ENCODE measurements at regions not wholly inside any gene's neighbourhood (a gene's known extent, or its start where the extent isn't known, plus 50 kb on each side); places are given as distances from the start of the nearest gene placed in this dataset.
"Not testable (repeated sequence)": the region's sequence is repeated elsewhere in the genome, so short reads cannot be mapped to it uniquely, and the experiment has no call there.

DNA sequence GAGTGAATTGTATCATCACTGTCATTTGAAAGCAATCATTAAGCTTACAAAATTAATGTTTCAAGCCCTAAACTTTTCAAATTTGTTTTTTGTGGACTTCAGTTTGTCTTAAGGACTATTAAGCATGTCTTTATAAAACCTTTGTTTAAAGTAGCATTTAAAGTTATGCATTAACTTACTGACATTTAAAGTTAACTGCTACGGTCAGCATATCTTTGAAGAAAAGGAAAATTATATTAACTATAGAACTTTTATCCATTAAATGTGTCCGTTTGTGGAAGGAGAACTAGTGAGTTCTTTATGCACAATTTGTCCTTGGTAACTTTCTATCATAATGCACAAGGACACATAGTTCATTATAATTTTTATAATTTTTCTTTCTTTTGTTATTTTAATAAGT lies 103.4 kb downstream of the FANCF start:
- H3K4me3 ChIP-seq (ENCODE audit: low read length), result no peak overlapping the region
- no peak for DNase-seq (ENCODE audit: low read depth)
- TF ChIP-seq, protein P1, sequence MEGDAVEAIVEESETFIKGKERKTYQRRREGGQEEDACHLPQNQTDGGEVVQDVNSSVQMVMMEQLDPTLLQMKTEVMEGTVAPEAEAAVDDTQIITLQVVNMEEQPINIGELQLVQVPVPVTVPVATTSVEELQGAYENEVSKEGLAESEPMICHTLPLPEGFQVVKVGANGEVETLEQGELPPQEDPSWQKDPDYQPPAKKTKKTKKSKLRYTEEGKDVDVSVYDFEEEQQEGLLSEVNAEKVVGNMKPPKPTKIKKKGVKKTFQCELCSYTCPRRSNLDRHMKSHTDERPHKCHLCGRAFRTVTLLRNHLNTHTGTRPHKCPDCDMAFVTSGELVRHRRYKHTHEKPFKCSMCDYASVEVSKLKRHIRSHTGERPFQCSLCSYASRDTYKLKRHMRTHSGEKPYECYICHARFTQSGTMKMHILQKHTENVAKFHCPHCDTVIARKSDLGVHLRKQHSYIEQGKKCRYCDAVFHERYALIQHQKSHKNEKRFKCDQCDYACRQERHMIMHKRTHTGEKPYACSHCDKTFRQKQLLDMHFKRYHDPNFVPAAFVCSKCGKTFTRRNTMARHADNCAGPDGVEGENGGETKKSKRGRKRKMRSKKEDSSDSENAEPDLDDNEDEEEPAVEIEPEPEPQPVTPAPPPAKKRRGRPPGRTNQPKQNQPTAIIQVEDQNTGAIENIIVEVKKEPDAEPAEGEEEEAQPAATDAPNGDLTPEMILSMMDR (conservative IDR thresholded peaks at IDR 0.05; ENCODE audit: low read length), result no peak

DNA sequence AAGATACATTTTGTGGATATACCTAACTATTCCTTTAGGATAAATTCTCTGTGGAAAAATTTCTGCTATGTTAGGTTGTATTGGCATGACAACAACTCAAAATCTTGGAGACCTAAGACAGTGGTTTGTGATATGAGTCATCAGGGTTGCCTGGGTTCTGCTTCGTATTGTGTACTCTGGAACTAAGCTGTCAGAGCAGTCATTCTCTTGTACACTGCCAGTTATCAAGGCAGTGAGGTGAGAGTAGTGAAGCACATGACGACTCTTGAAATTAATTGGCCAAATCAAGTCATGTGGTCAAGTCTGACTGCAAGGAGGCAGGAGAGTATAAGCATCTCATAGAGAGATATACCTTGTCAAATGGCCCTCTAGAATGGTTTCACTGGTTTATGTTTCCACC lies 104.4 kb downstream of the FANCF start:
- no peak overlapping the region for H3K4me3 ChIP-seq (ENCODE audit: low read length)
- TF ChIP-seq, protein P1 (conservative IDR thresholded peaks at IDR 0.05; ENCODE audit: low read length), result no peak
- peak; percentile 60 for DNase-seq (ENCODE audit: low read depth)

DNA sequence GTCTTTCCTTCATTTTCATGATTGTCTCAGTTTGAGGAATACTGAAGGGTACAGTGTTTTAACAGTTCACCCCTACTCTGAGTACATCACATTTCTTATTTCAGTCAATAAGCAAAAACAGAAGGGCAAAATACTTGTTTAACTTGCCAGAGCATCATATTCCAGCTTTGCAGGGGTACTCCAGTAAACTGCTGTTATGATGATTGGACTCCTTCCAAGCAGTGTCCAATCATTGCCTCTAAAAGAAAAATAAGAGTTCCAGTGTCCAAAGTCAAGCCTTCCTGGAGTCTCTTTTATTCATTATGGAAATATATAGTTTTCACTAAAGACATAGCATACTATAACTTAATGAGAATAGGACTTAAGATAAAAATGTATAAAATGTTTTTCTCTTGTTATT lies 105.1 kb downstream of the FANCF start:
- no peak overlapping the region for H3K4me3 ChIP-seq (ENCODE audit: low read length)
- no peak for DNase-seq (ENCODE audit: low read depth)
- TF ChIP-seq, protein P1 (conservative IDR thresholded peaks at IDR 0.05; ENCODE audit: low read length), result no peak

- H3K4me3 ChIP-seq (ENCODE audit: low read length); DNase-seq (ENCODE audit: low read depth): not testable (repeated sequence)
Observed at GRCh38 chr11:22518344-22518743, 107.3 kb downstream of the FANCF start.

- no peak for DNase-seq (ENCODE audit: low read depth)
- H3K4me3 ChIP-seq (ENCODE audit: low read length), result no peak overlapping the region
- TF ChIP-seq, protein P1 (conservative IDR thresholded peaks at IDR 0.05; ENCODE audit: low read length), result no peak
Observed at GRCh38 chr11:22516111-22516510, 109.5 kb downstream of the FANCF start.

DNA sequence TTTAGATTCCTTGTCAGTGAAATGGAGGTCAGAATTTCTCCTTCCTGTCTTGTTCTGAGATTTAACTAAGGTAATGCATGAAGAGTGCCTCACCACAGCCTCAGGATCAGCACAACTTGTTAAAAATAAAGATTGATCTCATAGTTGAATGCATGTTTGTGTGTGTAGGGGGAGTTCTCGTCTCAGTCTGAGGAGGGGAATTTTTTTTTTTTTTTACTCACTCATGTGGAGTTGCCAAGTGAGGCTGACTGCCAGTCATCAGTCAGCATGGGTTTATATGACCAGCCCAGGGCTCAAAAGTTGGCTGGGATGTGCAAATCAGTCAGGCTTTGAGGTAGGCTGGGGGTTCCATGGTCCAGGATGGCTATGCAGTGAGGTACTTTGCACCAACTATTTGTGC lies 113.2 kb downstream of the FANCF start:
- TF ChIP-seq, protein P1 (conservative IDR thresholded peaks at IDR 0.05; ENCODE audit: low read length), result no peak
- no peak for DNase-seq (ENCODE audit: low read depth)
- H3K4me3 ChIP-seq (ENCODE audit: low read length), result no peak overlapping the region

DNA sequence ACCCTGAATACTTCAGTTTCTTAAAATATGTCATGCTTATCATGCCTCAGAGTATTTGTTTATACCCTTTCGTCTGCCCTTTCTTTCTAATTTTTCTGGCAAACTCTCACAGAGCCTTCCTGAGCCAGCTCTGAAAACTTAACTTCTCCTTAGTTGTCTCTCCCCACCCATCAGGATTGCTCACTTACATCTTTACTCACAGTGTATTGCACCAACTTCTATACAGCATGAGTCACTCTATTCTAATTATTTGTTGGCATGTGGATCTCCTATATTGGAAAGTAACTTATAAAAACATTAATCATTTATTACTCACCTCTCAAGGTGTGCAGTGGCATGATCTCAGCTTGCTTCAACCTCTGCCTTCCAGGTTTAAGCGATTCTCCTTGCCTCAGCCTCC lies 114.9 kb downstream of the FANCF start:
- peak; percentile 24 for DNase-seq (ENCODE audit: low read depth)
- H3K4me3 ChIP-seq (ENCODE audit: low read length), result no peak overlapping the region
- TF ChIP-seq, protein P1 (conservative IDR thresholded peaks at IDR 0.05; ENCODE audit: low read length), result no peak

- TF ChIP-seq, protein P1 (conservative IDR thresholded peaks at IDR 0.05; ENCODE audit: low read length), result no peak
- H3K4me3 ChIP-seq (ENCODE audit: low read length), result no peak overlapping the region
- peak; percentile 17 for DNase-seq (ENCODE audit: low read depth)
Observed at GRCh38 chr11:22510010-22510409, 115.6 kb downstream of the FANCF start.

Data from AG10803 (cell line).